ENCODE measurements at regions not wholly inside any gene's neighbourhood (a gene's known extent, or its start where the extent isn't known, plus 50 kb on each side); places are given as distances from the start of the nearest gene placed in this dataset.

- no peak for DNase-seq (ENCODE audit: low spot score)
These were observed 156.0 kb downstream of the KATNAL1 start for GRCh38 chr13:30151388-30151787.

DNA sequence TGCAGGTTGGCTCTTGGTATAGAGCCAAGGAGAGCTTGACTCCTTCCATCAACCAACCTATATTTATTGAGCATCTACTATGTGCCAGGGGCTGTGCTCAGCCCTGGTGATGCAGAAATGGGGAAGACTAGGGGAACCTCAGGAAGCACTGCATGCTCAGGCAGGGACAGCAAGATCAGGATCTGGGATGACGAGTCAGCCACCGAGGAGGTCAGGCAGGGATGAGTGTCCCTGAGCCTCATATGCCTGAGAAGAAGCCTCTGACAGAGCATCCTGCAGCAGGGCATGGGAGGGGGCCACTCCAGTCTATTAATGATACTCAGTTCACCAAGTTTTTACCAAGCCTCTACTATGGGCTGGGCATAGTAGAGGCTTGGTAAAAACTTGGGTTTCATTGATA, 158.1 kb downstream of the KATNAL1 start:
- DNase-seq (ENCODE audit: low spot score), result no peak

DNA sequence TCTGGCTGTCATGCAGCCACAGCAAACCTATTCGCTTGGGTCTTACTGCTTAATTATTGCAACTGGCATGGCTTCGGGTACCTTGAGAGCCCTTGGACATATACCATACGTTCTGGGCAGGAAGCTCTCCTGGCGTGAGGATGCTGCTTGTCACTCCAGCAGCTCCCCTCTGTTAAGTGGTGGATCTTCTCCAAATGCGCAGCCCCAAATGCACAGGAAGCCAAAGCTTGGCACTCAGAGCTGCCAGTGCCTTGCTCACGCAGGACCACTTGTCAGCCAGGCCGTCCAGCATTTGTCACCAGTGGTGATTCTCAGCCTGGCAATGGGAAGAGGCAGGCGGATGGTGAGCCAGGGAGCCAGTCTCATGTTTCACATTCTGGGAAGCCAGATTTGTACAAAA, 158.6 kb downstream of the KATNAL1 start:
- no peak for DNase-seq (ENCODE audit: low spot score)

DNA sequence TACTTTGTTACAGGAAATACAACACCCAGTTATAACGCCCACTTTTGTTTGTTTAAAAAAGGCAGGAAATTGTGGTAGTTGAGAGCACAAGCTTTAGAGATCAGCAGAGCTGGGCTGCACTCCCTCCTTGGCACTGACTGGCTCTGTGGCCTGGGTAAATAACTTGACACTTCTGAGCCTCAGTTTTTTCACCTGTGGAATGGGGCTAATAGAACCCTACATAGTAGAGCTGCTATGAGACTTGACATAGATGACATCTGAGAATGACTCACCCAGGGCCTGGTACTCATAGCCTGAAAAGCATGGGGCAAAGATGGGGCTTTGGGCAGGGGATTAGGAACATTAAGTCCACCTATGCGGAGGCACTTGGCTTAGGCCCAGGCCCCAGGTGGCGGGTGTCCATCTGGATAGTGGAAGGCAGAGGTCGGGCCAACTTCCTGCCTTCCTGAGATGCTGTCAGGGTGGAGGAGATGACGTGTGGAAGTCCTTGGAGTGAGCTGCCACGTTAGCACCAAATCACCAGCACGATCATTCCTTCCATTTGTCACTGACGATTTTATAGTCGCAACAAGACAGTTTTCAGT, 159.1 kb downstream of the KATNAL1 start:
- DNase-seq (ENCODE audit: low spot score), result no peak

DNA sequence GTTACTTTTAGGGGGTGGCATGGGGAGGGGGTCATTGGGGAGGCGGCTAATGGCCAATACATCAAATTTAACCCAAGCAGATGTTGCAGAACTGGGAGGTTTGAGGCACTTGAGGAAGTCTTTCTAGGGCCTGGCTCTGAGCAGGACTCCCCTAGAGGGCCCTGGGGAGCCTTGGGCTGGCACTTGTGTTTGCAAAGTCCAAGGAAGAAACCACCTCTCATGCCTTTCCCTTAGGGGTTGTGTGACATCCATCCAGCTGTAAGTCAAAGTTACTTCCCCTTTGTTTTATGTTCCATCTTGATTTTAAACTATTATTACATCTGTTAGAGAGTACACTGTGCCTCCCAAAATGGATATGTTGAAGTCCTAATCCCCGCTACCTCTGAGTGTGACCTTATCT, 159.9 kb downstream of the KATNAL1 start:
- DNase-seq (ENCODE audit: low spot score), result no peak

GRCh38 chr13:30147015-30147414, 160.3 kb downstream of the KATNAL1 start:
- DNase-seq (ENCODE audit: low spot score), result no peak

DNA sequence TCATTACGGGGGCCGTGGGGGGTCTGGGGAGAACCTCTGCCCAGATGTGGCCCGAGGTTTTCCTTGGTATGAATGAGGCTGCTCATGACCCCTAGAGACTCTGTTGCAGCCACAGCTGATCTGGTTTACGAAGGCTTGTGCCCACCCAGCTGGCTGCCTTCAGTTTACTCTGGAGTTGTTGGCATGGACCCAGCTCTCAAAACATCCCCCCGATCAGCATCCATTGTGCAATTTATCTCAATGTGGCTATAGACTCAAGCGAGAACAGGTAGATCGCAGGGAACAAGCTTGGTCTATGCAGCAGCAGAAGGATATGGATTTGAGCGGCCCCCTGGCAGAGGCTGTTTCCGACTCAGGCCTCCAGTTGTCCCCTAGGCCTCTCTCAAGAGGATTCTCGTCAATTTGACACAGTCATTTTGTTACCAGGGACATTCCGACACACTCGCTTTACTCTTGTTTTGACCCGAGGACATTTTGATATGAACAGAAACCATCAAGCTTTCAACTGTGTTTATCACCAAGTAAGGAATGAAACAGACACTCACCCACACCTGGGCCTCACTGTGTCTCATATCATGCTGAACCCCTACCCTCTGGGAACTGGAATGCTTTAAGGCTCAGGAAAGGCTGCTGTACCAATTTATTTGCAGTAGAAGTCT, 161.5 kb downstream of the KATNAL1 start:
- no peak for DNase-seq (ENCODE audit: low spot score)

DNA sequence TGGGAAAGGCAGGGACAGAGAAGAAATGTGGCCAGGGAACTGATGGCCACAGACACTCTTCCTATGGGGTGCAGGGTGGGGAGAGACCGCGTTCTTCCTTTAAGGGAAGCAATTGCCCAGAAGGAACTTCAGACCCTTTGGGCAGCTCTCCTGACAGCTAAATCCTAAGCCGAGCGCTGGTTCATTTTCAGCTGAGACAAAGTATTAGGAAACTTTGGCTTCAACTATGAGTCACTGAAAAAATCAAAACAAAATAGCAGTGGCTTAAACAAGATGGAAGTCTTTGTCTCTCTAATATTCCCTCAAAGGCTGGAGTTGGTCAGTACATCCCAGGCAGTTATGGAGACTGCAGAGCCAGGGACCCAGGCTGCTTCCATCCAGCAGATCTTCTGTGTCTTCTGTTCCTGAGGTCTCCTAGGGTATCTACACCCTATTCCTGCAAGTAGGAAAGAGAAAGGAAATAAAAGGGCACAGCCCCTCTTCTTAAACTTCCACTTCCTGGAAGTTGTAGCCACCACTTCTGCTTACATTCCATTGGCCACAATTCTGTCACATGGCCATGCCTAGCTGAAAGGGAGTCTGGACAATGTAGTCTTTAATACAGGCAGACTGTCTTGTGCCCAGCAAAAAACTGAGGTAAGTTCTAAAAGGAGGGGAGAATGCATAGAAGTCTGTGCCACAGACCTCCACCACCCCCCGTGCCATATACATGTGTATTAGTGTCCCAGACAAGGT, 163.5 kb downstream of the KATNAL1 start:
- no peak for DNase-seq (ENCODE audit: low spot score)

DNA sequence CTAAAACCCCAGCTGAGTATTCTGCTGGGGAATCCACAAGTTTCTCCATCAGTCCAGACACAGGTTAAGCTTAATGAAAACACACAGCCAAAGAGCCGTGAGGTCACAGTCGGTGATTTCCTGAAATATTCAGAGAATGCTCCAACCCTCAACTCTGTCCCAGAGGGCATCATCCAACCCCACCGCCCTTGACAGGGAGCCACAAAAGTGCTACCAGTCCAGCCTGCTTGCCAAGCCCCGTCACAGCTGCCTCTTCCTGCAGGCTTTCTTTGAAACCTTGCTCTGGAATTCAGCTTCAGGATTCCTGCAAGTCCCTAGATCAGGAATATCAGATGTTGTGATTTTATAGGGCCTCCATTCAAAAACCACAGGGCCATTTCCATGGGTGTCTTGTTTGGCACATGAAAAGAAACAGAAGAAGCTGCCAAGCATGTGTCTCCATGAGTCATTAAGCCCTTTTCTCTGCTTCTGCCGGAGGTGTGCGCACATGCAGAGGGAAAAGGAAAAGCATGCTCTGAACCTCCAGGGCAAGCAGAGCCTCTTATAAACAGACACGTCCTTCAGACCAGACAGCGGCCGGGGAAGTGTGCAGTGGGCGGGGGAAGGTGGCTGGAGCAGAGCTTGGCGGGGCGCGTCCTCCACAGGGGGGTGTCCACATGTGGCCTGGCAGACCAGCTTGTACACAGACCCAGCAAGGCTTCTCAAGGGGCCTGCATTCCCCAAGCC, 164.7 kb downstream of the KATNAL1 start:
- peak; percentile 33 for DNase-seq (ENCODE audit: low spot score)

DNA sequence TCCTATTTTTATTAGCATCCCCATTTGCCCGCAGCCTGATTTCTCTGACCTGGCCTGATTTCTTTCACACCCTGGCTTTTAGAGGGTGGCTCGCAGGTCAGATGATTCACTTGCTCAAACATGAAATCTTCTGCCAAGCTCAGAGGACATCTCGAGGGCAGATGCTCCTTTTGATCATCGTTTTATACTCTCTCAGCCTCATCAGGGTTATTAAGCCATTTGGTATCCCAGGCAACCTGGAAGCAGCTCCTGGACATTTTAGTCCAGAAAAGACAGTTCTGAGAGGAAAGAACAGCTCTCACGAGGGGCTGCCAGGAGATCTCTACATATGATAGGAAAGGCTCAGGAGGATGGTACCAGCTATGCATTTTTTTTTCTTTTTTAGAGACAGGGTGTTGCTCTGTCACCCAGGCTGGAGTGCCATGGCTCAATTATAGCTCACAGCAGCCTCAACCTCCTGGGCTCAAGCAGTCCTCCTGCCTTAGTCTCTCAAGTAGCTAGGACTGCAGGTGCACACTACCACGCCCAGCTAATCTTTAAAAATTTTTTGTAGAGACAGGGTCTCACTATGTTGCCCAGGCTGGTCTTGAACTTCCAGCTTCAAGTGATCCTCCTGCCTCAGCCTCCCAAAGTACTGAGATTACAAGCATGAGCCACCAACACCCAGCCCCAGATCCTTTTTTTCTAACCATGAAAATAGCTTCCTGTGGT, 165.4 kb downstream of the KATNAL1 start:
- no peak for DNase-seq (ENCODE audit: low spot score)

DNA sequence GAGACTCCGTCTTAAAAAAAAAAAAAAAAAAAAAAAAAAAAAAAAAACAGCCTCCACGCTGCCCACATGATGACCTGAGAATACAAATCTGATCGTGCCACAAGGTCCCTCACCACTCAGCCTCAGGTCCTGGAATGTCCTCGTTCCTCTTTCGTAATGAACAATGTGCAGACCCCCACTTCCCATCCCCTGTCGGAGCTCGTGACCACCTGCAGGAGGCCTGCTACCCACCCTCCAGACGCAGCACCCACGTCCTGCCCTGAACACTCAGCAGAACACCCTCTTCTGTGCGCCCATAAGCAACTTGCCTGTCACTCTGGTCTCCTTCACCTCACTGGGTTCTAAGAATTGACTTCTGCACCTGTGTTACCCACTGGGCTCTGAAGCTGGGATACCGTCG, 166.4 kb downstream of the KATNAL1 start:
- DNase-seq (ENCODE audit: low spot score), result no peak

DNA sequence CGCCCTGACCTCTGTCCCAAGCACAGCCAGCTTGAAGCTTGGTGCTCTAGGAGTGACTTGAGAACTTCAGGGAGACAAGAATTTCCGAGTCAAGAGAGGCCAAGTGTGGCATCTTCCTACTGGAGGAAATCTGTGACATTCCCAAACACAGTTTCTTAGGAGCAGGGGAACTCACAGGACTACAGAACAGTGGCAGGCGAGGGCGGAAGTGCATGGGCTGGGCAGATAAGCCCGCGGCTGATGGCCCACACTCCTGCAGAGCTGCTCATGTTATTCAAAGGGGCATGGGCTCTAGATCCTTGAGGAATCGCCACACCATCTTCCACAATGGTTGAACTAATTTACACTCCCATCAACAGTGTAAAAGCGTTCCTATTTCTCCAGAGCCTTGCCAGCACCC, 168.8 kb downstream of the KATNAL1 start:
- no peak for DNase-seq (ENCODE audit: low spot score)

GRCh38 chr13:30135868-30136267, 171.5 kb downstream of the KATNAL1 start:
- no peak for DNase-seq (ENCODE audit: low spot score)

GRCh38 chr13:30135351-30135750, 172.0 kb downstream of the KATNAL1 start:
- DNase-seq (ENCODE audit: low spot score), result no peak

DNA sequence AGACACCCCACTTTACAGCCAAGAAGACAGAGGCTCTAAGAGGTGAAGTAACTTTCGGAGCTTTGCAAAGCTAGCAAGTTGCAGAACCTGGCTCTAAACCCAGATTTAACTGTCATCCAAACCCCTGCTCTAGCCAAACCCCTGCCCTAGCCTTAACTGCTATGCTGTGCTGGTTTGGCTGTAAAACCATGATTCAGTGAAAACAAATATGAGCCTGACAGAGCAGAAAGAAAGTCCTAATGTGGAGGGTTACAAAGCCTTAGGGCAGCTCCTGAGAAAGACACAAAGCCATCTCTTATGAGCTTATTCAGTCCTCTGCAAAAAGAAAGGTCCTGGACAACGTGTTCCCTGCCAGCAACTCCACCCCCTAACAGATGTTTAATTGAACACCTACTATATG, 172.8 kb downstream of the KATNAL1 start:
- DNase-seq (ENCODE audit: low spot score), result no peak

DNA sequence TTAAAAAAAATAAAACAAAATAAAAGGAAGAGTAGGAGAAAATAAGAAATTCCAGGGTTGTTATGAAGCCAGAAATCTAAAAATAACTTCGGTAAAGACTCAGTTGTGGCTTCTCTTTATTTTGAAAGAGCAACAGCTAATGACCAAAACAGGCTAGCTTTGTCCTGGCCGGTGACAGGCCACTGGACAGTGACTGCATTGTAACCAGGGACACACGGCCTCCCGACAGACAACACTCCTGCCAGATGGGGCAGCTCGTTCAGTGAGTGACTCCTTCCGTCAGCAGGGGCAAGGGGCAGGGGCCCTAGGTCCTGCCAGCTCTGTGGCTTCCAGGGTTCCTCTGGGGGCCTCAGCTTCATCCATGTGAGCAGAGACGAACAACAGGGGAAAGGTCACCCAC, 173.4 kb downstream of the KATNAL1 start:
- no peak for DNase-seq (ENCODE audit: low spot score)

GRCh38 chr13:30133554-30133912, 173.8 kb downstream of the KATNAL1 start:
- no peak for DNase-seq (ENCODE audit: low spot score)

- peak; percentile 96 for DNase-seq (ENCODE audit: low spot score)
These were observed 174.5 kb downstream of the KATNAL1 start for GRCh38 chr13:30132623-30133553.

DNA sequence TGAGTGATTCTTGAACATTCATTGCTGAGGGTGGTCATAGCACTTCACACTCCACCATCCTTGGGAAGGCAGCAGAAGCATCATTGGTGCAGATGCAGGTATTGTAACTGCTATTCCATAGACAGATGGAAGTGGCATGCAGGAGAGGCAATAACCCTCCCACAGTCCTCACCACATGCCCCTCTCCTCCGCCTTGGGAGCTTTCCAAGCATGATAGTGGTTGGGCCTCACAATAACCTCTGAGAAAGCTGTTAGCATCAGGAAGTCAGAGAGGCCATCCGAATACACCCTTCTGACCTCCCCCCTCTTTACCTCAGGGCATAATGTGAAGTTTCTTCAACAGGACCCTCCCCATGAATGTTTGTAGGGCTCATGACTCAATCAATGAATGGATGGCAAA, 177.9 kb downstream of the KATNAL1 start:
- DNase-seq (ENCODE audit: low spot score), result no peak

DNA sequence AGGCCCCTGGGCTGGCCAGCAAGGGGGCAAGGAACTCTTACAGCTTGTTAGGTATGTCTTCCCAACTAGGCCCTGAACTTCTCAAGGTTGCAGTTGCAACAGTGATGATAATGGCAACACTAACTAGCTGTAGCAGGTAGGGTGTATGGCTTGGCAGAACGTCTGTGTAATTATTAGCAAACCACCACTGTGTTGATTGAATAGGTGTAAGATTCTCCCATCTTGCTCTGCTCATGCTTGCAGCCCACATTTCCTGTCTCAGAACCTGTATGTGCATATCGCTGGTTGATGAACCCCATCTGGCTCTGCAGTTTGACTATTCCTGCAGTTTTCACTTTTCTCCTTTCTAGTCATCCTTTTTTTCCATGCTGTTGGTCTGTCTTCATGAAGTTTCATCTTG, 178.8 kb downstream of the KATNAL1 start:
- no peak for DNase-seq (ENCODE audit: low spot score)

DNA sequence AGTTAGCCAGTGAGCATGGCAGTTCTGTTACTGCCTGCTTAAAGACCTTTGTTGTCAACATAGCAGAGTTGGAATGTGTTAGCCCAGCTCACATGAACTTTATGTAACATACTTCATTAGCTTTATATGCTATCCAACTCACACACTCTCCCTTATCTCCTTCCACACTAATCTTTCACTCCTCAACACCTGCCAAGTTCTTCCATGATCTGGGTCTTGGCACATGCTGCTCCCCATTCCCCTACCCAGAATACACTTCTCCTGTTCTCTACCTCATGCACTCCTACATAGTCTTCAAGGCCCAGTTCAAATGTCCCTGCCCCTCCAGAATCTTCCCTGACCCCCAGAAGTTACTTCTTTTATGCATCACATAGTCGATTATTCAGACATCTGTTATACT, 179.3 kb downstream of the KATNAL1 start:
- DNase-seq (ENCODE audit: low spot score), result no peak
